Central memory CD8-positive, alpha-beta T cell (primary cell): ENCODE measurements at regions not wholly inside any gene's neighbourhood (a gene's known extent, or its start where the extent isn't known, plus 50 kb on each side); places are given as distances from the start of the nearest gene placed in this dataset.
"Not testable (repeated sequence)": the region's sequence is repeated elsewhere in the genome, so short reads cannot be mapped to it uniquely, and the experiment has no call there.

Source experiments
- ATAC-seq: fragments of 150-1000 bp; cut with Tn5 transposase; replicated peaks from 2 replicates; pipeline ENCODE4 v1.10.0; 2022; ENCODE audit warnings: mild to moderate bottlenecking, moderate FRiP score, moderate number of reproducible peaks; ENCODE audit not compliant: poor library complexity, severe bottlenecking; ENCODE audit errors: extremely low read depth
- DNase-seq, 2 donors: peaks; one replicate each; pipeline ENCODE4 v3.0.0; 2021; ENCODE audit warnings: low spot score in 2 of 2
- H3K27ac Mint-ChIP-seq: one replicate; pipeline ENCODE4 v1.8.0; 2022; ENCODE audit warnings: low read depth, mild to moderate bottlenecking, moderate library complexity, mixed read lengths
- H3K27me3 Mint-ChIP-seq: one replicate; pipeline ENCODE4 v1.8.0; 2022; ENCODE audit warnings: mixed read lengths
- H3K36me3 Mint-ChIP-seq: one replicate; pipeline ENCODE4 v1.8.0; 2022; ENCODE audit warnings: mild to moderate bottlenecking, moderate library complexity, mixed read lengths; ENCODE audit not compliant: insufficient read depth
- H3K4me1 Mint-ChIP-seq: one replicate; pipeline ENCODE4 v1.8.0; 2022; ENCODE audit warnings: mixed read lengths
- H3K4me3 Mint-ChIP-seq: one replicate; pipeline ENCODE4 v1.8.0; 2022; ENCODE audit warnings: mild to moderate bottlenecking, moderate library complexity, mixed read lengths
- H3K9me3 Mint-ChIP-seq: one replicate; pipeline ENCODE4 v1.8.0; 2022; ENCODE audit warnings: mixed read lengths

- DNase-seq, ATAC-seq, H3K27me3 Mint-ChIP-seq, H3K36me3 Mint-ChIP-seq, H3K4me3 Mint-ChIP-seq, H3K4me1 Mint-ChIP-seq, H3K27ac Mint-ChIP-seq: not testable (repeated sequence)
- peaks cover 36% of the 10 kb centered on the region for H3K9me3 Mint-ChIP-seq
These were observed 830.6 kb downstream of the LTN1 start for GRCh38 chr21:28162052-28162451.

DNA sequence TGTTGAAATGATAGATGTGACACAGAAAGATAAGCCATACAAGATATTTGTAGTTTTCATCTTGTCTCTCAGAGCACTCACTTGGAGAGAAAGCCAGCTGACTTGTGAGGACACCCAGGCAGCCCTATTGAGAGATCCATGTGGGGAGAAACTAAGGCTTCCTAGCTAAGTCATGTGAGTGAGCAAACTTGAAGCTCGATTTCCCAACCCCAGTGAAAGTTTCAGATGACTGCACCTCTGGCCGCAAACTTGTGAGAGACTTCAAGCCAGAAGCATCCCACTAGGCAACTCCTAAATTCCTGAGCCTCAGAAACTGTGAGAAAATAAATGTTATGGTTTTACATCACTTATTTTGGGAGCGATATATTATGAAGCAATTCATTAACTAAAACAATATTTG is 832.3 kb downstream of the LTN1 start:
- no peaks in the 10 kb centered on the region for H3K4me1 Mint-ChIP-seq
- no peak overlapping the region for H3K27ac Mint-ChIP-seq
- ATAC-seq = no peak
- peaks cover 1% of the 10 kb centered on the region for H3K36me3 Mint-ChIP-seq
- no peaks in the 10 kb centered on the region for H3K27me3 Mint-ChIP-seq
- H3K9me3 Mint-ChIP-seq = peaks cover 25% of the 10 kb centered on the region
- no peak overlapping the region for H3K4me3 Mint-ChIP-seq
- DNase-seq = no peak

GRCh38 chr21:28159396-28159795 is 833.3 kb downstream of the LTN1 start:
- no peak overlapping the region for H3K27ac Mint-ChIP-seq
- no peak for ATAC-seq
- no peaks in the 10 kb centered on the region for H3K27me3 Mint-ChIP-seq

DNA sequence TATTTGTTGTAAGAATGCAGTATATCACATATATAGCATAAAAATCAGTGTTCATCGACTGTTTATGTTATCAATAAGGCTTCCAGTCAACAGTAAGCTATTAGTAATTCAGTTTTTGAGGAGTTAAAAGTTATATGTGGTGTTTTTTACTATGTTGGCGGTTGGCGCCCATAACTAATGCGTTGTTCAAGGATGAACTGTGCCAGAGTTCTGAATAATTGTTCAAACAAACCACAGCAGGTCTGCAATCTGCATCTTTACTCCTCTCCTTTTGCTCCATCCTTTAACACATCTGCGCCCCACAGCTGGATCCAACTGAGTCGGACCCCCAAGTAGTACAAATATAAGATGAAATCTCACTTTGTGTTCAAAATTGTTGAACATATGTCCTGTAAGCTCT is 836.1 kb downstream of the LTN1 start:
- peaks cover 1% of the 10 kb centered on the region for H3K36me3 Mint-ChIP-seq
- H3K27ac Mint-ChIP-seq = no peak overlapping the region
- no peaks in the 10 kb centered on the region for H3K27me3 Mint-ChIP-seq
- DNase-seq (no peak), ATAC-seq (no peak)
- peaks cover 1% of the 10 kb centered on the region for H3K9me3 Mint-ChIP-seq
- H3K4me1 Mint-ChIP-seq = no peaks in the 10 kb centered on the region
- H3K4me3 Mint-ChIP-seq = no peak overlapping the region

More at GRCh38 chr21:28159396-28159795, 833.3 kb downstream of the LTN1 start:
- Mint-ChIP-seq H3K36me3 (peaks cover 1% of the 10 kb centered on the region), H3K4me3 (no peak overlapping the region), H3K9me3 (peaks cover 21% of the 10 kb centered on the region), H3K4me1 (no peaks in the 10 kb centered on the region)
- no peak for DNase-seq

- H3K4me1 Mint-ChIP-seq = no peaks in the 10 kb centered on the region
- H3K4me3 Mint-ChIP-seq = no peak overlapping the region
- peaks cover 1% of the 10 kb centered on the region for H3K36me3 Mint-ChIP-seq
- no peak overlapping the region for H3K27ac Mint-ChIP-seq
- H3K27me3 Mint-ChIP-seq = no peaks in the 10 kb centered on the region
- no peaks in the 10 kb centered on the region for H3K9me3 Mint-ChIP-seq
- DNase-seq = no peak
- ATAC-seq = no peak
These were observed 838.6 kb downstream of the LTN1 start for GRCh38 chr21:28154121-28154520.

- no peaks in the 10 kb centered on the region for H3K4me1 Mint-ChIP-seq
- H3K4me3 Mint-ChIP-seq = no peak overlapping the region
- H3K36me3 Mint-ChIP-seq = peaks cover 1% of the 10 kb centered on the region
- no peaks in the 10 kb centered on the region for H3K27me3 Mint-ChIP-seq
- ATAC-seq (no peak), DNase-seq (no peak)
- H3K27ac Mint-ChIP-seq = no peak overlapping the region
- H3K9me3 Mint-ChIP-seq = no peaks in the 10 kb centered on the region
These were observed 839.9 kb downstream of the LTN1 start for GRCh38 chr21:28152732-28153131.

- Mint-ChIP-seq H3K9me3 (no peaks in the 10 kb centered on the region), H3K4me3 (no peak overlapping the region), H3K27me3 (no peaks in the 10 kb centered on the region), H3K36me3 (peaks cover 1% of the 10 kb centered on the region), H3K27ac (no peak overlapping the region), H3K4me1 (no peaks in the 10 kb centered on the region)
- DNase-seq = no peak
- no peak for ATAC-seq
These were observed 840.9 kb downstream of the LTN1 start for GRCh38 chr21:28151758-28152157.

- Mint-ChIP-seq H3K9me3 (no peaks in the 10 kb centered on the region), H3K4me3 (no peak overlapping the region), H3K27me3 (no peaks in the 10 kb centered on the region), H3K36me3 (no peaks in the 10 kb centered on the region), H3K27ac (no peak overlapping the region), H3K4me1 (no peaks in the 10 kb centered on the region)
- ATAC-seq (no peak), DNase-seq (no peak)
These were observed 841.9 kb downstream of the LTN1 start for GRCh38 chr21:28150778-28151177.

GRCh38 chr21:28148400-28149064 is 844.1 kb downstream of the LTN1 start:
- no peak overlapping the region for H3K27ac Mint-ChIP-seq
- DNase-seq (no peak), ATAC-seq (no peak)
- H3K4me3 Mint-ChIP-seq = no peak overlapping the region
- no peaks in the 10 kb centered on the region for H3K36me3 Mint-ChIP-seq
- no peaks in the 10 kb centered on the region for H3K9me3 Mint-ChIP-seq
- H3K4me1 Mint-ChIP-seq = no peaks in the 10 kb centered on the region
- H3K27me3 Mint-ChIP-seq = no peaks in the 10 kb centered on the region

DNA sequence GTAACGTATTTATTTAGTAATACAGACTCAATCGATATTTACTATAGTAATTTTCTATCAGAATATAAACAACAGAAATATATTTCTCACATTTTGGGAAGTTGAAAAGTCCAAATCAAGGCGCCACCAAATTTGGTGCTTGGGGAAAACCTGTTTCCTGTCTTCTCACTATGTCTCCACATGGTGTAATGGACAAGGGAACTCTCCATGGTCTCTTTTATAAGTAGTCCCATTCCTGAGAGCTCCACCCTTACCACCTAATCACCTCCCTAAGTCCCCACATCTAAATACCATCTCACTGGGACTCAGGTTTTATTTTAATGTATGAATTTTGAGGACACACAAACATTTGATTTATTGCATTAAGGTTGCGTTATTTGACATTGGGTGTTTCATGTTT is 848.0 kb downstream of the LTN1 start:
- DNase-seq (no peak), ATAC-seq (no peak)
- Mint-ChIP-seq H3K36me3 (peaks cover 2% of the 10 kb centered on the region), H3K27ac (no peak overlapping the region), H3K27me3 (no peaks in the 10 kb centered on the region), H3K4me1 (no peaks in the 10 kb centered on the region), H3K4me3 (no peak overlapping the region), H3K9me3 (no peaks in the 10 kb centered on the region)

GRCh38 chr21:28144089-28144488 is 848.6 kb downstream of the LTN1 start:
- Mint-ChIP-seq H3K27ac (no peak overlapping the region), H3K4me1 (no peaks in the 10 kb centered on the region)
- no peak for DNase-seq

GRCh38 chr21:28142697-28143096 is 850.0 kb downstream of the LTN1 start:
- no peaks in the 10 kb centered on the region for H3K4me1 Mint-ChIP-seq
- H3K9me3 Mint-ChIP-seq = peaks cover 4% of the 10 kb centered on the region
- no peak overlapping the region for H3K27ac Mint-ChIP-seq
- no peak overlapping the region for H3K4me3 Mint-ChIP-seq
- H3K27me3 Mint-ChIP-seq = no peaks in the 10 kb centered on the region
- peaks cover 2% of the 10 kb centered on the region for H3K36me3 Mint-ChIP-seq
- ATAC-seq = no peak
- no peak for DNase-seq

More at GRCh38 chr21:28144089-28144488, 848.6 kb downstream of the LTN1 start:
- no peaks in the 10 kb centered on the region for H3K27me3 Mint-ChIP-seq
- H3K36me3 Mint-ChIP-seq = peaks cover 2% of the 10 kb centered on the region
- no peaks in the 10 kb centered on the region for H3K9me3 Mint-ChIP-seq
- ATAC-seq = no peak
- no peak overlapping the region for H3K4me3 Mint-ChIP-seq

DNA sequence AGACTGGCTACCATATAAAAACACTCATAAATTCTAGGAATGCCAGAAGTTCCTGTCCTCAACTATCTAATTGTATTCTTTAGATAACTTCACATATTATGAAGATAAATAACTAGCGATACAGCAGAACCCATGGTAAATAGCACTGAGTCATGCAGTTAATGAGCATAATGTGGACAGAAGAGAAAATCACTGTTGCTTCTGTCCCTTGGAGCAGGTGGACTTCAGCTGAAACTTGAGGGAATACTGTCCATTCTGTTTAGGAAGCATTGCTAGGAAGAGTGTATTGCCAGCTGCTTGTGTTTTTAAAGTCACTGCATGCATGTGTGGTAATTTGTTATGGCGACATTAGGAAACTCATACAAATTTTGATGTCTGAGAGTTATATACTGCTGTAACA is 854.4 kb downstream of the LTN1 start:
- H3K27me3 Mint-ChIP-seq = no peaks in the 10 kb centered on the region
- H3K4me1 Mint-ChIP-seq = no peaks in the 10 kb centered on the region
- H3K27ac Mint-ChIP-seq = no peak overlapping the region

More for the DNA sequence above, 854.4 kb downstream of the LTN1 start:
- H3K9me3 Mint-ChIP-seq = peaks cover 4% of the 10 kb centered on the region
- peaks cover 2% of the 10 kb centered on the region for H3K36me3 Mint-ChIP-seq
- ATAC-seq (no peak), DNase-seq (no peak)
- no peak overlapping the region for H3K4me3 Mint-ChIP-seq
